GM21360 (cell line): ENCODE measurements at regions not wholly inside any gene's neighbourhood (a gene's known extent, or its start where the extent isn't known, plus 50 kb on each side); places are given as distances from the start of the nearest gene placed in this dataset.

Source experiments
- ATAC-seq: cut with Tn5 transposase; IDR thresholded peaks from one replicate; pipeline ENCODE4 v1.9.1; 2021; ENCODE audit warnings: mild to moderate bottlenecking, moderate library complexity; ENCODE audit not compliant: unreplicated experiment

DNA sequence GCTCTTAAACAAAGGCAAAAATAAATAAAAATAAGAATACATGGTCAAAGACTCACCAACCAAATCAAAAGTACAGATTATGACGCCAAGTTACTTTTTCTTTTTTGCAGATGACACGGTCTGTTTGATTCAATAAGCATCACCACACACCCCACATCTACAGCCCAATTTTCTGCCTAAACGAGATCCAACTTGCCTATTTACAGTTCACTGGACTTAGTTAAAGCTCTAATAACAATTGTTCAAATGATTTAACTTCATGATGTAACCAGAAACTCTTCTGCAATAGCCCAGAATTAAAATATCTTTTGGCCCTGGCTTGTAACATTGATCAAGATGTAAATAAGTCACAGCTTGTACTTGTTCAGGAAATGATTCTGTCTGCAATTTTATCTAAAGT is 590.3 kb upstream of the C9orf72 start:
- no peak for ATAC-seq

DNA sequence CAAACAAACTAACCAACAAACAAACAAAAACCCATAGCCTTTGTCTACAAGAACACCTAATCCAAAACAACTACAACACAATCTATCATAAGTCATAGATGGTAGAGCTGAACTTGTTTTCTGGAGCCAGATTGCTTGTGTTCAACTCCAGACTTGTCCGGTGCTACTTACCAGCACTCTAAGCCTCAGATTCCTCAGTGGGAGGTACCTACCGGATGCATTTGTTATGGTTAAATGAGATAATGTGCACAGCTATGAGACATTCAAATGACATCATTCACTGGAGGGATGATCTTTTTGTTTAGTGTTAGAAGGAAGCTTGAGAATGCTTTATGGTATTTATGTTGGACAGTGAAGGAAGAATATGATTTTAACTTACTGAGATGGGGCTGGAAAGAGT is 592.9 kb upstream of the C9orf72 start:
- no peak for ATAC-seq

DNA sequence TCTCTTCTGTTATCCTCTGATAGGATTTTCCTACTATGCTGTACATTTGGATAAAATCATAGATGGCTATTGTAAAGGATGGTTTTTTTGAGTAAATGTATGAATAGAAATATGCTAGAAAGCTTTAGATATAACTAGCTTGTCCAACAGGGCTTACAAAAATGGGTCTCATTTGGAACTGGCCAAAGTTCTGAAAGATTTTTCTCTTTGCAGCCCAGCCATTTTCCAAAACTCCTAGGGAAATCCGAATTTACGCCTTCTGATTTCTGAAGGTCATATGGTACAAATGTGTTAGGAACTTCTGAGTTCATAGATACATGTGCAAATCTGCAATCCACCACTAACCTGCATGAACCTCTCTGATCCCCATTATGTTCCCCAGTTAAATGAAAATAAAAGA is 603.9 kb upstream of the C9orf72 start:
- ATAC-seq, result no peak

- no peak for ATAC-seq
Observed at GRCh38 chr9:28177925-28178324, 604.6 kb upstream of the C9orf72 start.

DNA sequence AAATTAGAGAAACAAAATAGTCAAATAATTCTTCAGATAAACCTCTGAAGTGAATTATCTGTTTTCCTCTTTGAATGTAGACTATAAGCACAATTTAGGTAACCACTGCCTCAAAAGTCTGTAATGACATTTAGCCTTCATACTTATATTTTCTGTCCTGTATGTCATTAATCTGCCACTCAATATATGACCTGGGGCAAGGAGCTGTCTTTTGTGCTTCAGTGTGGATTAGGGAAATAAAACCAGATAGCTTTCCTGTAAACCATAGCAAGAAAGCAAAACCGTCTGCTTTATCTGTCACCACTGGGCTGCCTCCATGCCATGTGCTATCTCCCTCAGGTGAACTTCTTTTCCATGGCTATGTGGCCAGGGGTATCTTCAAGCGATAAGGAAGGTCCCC is 606.6 kb upstream of the C9orf72 start:
- ATAC-seq, result no peak

DNA sequence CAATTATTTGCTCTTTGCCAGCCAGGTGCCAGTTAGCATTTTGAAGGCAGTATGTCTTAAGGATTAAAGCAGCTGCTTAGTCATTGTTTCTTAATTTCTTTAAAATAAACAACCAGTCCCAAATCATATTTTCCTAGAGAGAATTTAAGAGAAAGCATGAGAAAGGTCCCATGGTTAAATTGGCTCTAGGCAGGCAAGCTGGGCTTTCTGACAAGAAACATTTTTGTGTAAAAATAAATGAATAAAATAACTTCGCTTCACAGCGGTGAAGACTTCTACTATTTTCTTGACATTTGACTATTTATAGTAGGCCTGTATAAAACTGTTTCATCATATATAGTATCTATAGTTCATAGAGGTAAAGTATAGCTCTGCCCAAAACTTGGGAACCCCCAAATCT is 617.7 kb upstream of the C9orf72 start:
- no peak for ATAC-seq

- no peak for ATAC-seq
Observed at GRCh38 chr9:28197653-28198052, 624.4 kb upstream of the C9orf72 start.

GRCh38 chr9:28203036-28203435 is 629.8 kb upstream of the C9orf72 start:
- no peak for ATAC-seq

GRCh38 chr9:28206280-28206679 is 633.0 kb upstream of the C9orf72 start:
- ATAC-seq, result no peak

- ATAC-seq, result no peak
Observed at GRCh38 chr9:28207657-28208056, 634.4 kb upstream of the C9orf72 start.

DNA sequence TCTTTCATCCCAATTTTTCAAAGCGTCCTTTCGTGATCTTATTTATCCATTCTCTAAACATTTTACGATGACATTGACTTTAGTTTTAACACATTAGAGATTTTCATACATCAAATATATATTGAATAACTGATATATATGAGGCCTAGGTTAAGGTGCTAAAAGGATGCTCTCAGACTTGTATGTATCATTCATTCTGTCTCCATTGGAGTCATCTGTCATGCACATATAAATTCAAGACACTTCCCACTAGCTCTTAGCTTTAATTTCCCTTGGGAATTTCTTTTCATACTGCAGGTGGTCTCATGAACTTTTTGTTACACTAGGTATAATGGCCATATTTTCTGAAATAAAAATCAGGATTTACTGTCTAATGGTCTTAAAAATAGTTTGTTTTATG is 635.8 kb upstream of the C9orf72 start:
- no peak for ATAC-seq

DNA sequence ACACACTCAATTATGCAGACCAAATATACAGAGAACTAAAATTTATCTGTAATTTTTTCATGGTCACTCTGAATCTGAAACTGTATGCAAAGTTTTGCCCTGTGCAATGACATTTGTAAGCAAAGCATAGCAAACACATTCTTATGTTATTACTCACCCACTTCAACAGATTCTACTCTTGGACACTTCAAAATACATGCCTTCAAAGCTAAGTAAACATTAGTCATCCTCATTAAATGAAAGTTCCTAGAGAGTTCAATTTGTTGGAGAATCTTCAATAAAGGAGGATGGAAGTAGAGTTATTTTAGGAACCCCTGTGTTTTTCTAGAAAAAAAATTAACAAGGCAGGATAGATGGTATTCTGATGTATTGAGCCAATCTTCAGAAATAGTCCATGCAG is 639.7 kb upstream of the C9orf72 start:
- ATAC-seq, result no peak

DNA sequence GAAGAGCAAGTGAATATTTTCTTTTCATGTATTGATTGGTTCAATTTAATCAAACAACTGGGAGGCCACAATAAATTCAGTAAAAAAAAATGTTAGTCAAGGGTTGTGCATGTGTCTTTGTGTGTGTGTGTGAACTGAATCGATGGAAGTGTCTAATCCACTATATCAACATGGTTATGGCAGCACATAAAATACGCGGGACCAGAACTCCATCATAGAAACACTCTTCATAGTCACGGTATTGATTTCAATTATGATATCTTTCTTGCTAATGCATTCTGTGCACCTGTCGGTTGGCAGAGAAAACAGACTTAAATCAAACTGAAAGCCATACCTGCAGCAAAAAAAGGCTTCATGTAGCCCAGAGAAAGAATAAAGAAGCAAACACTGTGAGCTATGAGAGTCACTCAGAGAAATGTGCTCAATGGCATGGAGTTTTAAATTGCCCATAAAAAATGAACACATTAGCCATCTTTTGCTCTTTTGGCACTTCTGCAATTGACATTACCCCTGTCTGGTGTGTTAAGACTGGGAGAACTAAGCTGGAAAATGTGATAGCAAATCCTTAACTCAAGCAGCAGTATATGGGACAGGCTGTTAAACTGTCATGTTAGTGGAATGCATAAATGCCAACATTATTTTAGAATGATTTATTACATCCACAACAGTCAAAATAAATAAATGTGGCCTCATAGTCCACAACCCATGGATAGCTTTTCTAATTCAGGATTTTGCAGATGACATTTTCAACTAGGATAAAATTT is 642.4 kb upstream of the C9orf72 start:
- no peak for ATAC-seq

- no peak for ATAC-seq
Observed at GRCh38 chr9:28232686-28233085, 659.4 kb upstream of the C9orf72 start.

- ATAC-seq, result no peak
Observed at GRCh38 chr9:28234133-28234893, 661.0 kb upstream of the C9orf72 start.

DNA sequence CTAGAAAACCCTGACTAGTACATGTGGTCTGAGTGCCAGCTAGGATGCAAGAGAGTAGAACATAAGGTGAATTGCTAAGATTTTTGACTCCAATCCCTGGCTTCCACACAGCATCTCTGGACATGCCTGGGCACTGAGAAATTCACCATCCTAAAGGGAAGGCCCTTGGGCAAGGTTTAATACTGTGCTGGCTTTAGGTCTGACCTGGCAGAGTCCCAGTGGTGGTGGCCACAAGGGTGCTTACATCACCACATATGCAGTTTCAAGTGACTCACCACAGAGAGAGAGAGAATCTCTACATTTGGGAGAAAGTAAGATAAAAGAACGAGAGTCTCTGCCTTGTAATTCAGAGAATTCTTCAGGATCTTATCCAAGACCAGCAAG is 661.6 kb upstream of the C9orf72 start:
- ATAC-seq, result no peak

GRCh38 chr9:28249424-28249823 is 676.1 kb upstream of the C9orf72 start:
- no peak for ATAC-seq

DNA sequence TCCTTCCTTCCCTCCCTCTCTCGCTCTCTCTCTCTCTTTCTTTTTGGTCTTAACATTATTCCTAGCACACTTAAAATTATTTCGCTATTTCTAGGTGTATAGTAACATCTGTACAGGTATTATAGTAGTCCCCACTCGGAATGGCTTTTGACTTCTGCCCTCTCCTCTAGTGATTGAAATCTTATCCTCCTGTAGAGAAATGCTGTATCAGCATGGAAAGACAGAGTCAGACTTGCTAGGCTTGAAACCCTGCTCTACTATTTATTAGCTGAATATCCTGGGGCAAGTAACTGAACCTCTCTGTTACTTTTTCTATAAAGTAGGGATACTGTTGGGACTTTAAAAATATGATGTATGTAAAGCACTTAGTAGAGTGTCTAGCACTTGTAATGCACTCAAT is 681.9 kb upstream of the C9orf72 start:
- no peak for ATAC-seq

DNA sequence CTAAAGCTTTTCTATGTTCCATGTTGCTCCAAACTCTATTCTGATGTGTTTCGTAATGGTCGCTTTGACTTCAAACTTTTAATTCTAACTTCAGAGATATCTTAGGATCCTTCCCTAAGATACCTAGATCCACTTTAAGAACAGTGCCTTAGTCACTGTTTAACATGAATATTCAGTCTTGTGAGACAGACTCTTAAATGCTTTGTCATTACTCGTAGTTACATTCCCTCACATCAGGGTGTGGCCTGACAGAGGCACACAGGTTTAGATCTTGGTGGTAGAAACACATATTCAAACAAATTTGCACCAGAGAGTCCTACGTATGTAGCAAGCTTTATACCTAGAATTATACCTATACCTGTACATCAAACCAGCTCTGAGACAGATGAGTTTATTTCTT is 687.0 kb upstream of the C9orf72 start:
- no peak for ATAC-seq

DNA sequence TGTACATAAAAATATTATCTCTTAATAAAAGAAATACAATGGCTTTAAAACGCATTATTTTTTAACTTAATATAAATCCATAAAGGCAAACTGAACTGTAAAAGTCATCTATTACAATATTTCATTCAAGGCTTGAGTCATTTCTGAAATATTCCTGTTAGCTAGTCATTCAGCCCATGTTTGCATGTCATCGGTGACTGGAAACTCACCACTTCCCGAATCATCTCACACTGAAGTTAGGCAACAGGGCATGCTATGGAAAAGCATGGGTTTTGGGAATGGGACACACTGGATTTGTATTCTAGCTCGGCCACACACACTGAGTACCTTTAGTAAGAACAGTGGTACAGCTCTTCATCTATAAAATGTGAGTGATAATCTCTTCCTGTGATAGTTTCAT is 691.1 kb upstream of the C9orf72 start:
- ATAC-seq, result no peak

DNA sequence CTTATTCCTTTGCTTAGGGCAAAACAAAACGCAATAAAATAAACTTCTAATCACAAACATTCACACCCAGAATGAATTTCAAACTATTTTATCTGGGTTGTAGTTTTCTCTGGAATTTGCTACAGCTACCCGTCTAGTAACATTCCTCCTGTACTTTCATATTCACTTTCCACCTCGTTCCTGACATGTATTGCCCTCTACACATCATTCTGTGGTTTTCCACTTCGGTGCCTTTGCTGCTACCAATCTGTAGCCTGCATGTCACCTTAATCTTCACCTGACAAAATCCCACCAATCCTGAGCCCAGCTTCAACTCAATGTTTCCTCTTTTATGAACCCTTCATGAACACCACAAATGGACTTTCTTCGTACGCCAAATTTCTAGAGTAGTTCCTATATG is 694.1 kb upstream of the C9orf72 start:
- ATAC-seq, result no peak

GRCh38 chr9:28270156-28270555 is 696.9 kb upstream of the C9orf72 start:
- no peak for ATAC-seq

GRCh38 chr9:28272127-28272526 is 698.8 kb upstream of the C9orf72 start:
- no peak for ATAC-seq
